H1 (cell line): ENCODE measurements at regions not wholly inside any gene's neighbourhood (a gene's known extent, or its start where the extent isn't known, plus 50 kb on each side); places are given as distances from the start of the nearest gene placed in this dataset.
A peak's percentile ranks its signal among the peaks of the same experiment; 100 is the strongest.

Experiments
- CTCF ChIA-PET: fragments of 300-600 bp; sonication (Branson Sonifier 250); formaldehyde crosslinking; loops from one replicate; lab custom pipeline; 2021; ENCODE audit not compliant: partially characterized antibody; lab: Charles Lee
- POLR2A ChIA-PET: fragments of 300-600 bp; sonication (Branson Sonifier 250); formaldehyde crosslinking; loops from one replicate; lab custom pipeline; 2021; ENCODE audit warnings: inconsistent platforms; ENCODE audit not compliant: partially characterized antibody; lab: Charles Lee
- DNase-seq, 2 experiments: peaks; one replicate each; pipeline versions ENCODE4 v3.0.0 to v3.0.0-alpha.2; 2010 to 2022; ENCODE audit warnings: low spot score in 2 of 2, low read depth in 1 of 2, mixed read lengths in 1 of 2
- FAIRE-seq: peaks from 2 replicates; lab custom pipeline; 2011; peaks lifted over from hg19 to GRCh38; lab: Jason Lieb, UNC
- H2AFZ ChIP-seq: 2 replicates; pipeline ENCODE4 v1.8.1; 2012; ENCODE audit warnings: low read length, inconsistent platforms
- H2AK5ac ChIP-seq: 2 replicates; pipeline ENCODE4 v1.6.1; 2013; ENCODE audit warnings: low read depth, low read length
- H2BK120ac ChIP-seq: replicated peaks from 2 replicates; pipeline ENCODE3; 2013; ENCODE audit warnings: low read depth, low read length, inconsistent platforms
- H2BK12ac ChIP-seq: 2 replicates; pipeline ENCODE4 v1.6.1; 2013; ENCODE audit warnings: low read depth, low read length
- H2BK15ac ChIP-seq: 2 replicates; pipeline ENCODE4 v1.6.1; 2013; ENCODE audit warnings: low read length
- H2BK20ac ChIP-seq: 2 replicates; pipeline ENCODE4 v1.6.1; 2013; ENCODE audit warnings: low read length
- H2BK5ac ChIP-seq: 2 replicates; pipeline ENCODE4 v1.6.1; 2013; ENCODE audit warnings: low read depth, low read length
- H3K14ac ChIP-seq: 2 replicates; pipeline ENCODE4 v1.6.1; 2013; ENCODE audit warnings: inconsistent platforms; ENCODE audit not compliant: insufficient read length
- H3K18ac ChIP-seq: 2 replicates; pipeline ENCODE4 v1.6.1; 2013; ENCODE audit warnings: low read length; ENCODE audit errors: extremely low read depth
- H3K23ac ChIP-seq: 2 replicates; pipeline ENCODE4 v1.6.1; 2013; ENCODE audit warnings: inconsistent platforms; ENCODE audit not compliant: insufficient read length
- H3K23me2 ChIP-seq: 2 replicates; pipeline ENCODE4 v1.6.1; 2013; ENCODE audit warnings: low read depth, low read length
- H3K27ac ChIP-seq: 2 replicates; pipeline ENCODE4 v1.6.1; 2011; ENCODE audit warnings: low read depth, low read length, inconsistent platforms
- H3K27me3 ChIP-seq, 4 experiments: replicated peaks in 1 of 4; 1 replicate in 1 of 4; 2 replicates in 3 of 4; pipeline versions ENCODE4 v1.6.1 to v1.8.1; 2011 to 2013; ENCODE audit warnings: low read length in 3 of 4, mild to moderate bottlenecking in 3 of 4, inconsistent platforms in 2 of 4, mixed read lengths in 2 of 4, moderate library complexity in 1 of 4; ENCODE audit not compliant: control insufficient read depth in 3 of 4, insufficient read depth in 3 of 4; ENCODE audit errors: extremely low read depth in 1 of 4
- H3K36me3 ChIP-seq, 4 experiments: 2 replicates each; pipeline versions ENCODE4 v1.6.1 to v1.8.1; 2011 to 2013; ENCODE audit warnings: mild to moderate bottlenecking in 4 of 4, low read length in 3 of 4, moderate library complexity in 2 of 4, control low read depth in 1 of 4, inconsistent platforms in 1 of 4; ENCODE audit not compliant: insufficient read depth in 4 of 4, control insufficient read depth in 2 of 4
- H3K4ac ChIP-seq: replicated peaks from 2 replicates; pipeline ENCODE3; 2013; ENCODE audit warnings: low read length, low read depth, mixed read lengths, inconsistent platforms; ENCODE audit not compliant: insufficient read length
- H3K4me1 ChIP-seq, 4 experiments: replicated peaks in 1 of 4; 1 replicate in 1 of 4; 2 replicates in 3 of 4; pipeline versions ENCODE4 v1.6.1 to v1.8.1; 2011 to 2013; ENCODE audit warnings: low read length in 3 of 4, inconsistent platforms in 2 of 4, mixed read lengths in 1 of 4; ENCODE audit not compliant: insufficient read depth in 4 of 4, control insufficient read depth in 3 of 4
- H3K4me2 ChIP-seq, 2 experiments: 2 replicates each; pipeline versions ENCODE4 v1.6.1 to v1.8.1; 2011 to 2013; ENCODE audit warnings: low read depth in 2 of 2, low read length in 2 of 2, control low read depth in 1 of 2, inconsistent platforms in 1 of 2, mild to moderate bottlenecking in 1 of 2; ENCODE audit not compliant: insufficient read depth in 1 of 2
- H3K4me3 ChIP-seq, 4 experiments: fragments of 200-600, 300-600 bp in 1 of 4; sonication (generic), shearing (Covaris generic), sonication (Bioruptor Twin) in 1 of 4; 2 replicates each; pipeline versions ENCODE4 v1.5.1 to v1.8.1; 2011 to 2016; ENCODE audit warnings: low read length in 4 of 4, low read depth in 3 of 4, control low read depth in 2 of 4, inconsistent platforms in 2 of 4, mild to moderate bottlenecking in 2 of 4, mixed read lengths in 1 of 4, moderate library complexity in 1 of 4; ENCODE audit not compliant: insufficient read depth in 2 of 4; ENCODE audit errors: extremely low read depth in 1 of 4
- H3K56ac ChIP-seq: replicated peaks from 2 replicates; pipeline ENCODE3; 2013; ENCODE audit warnings: low read depth, mild to moderate bottlenecking, mixed read lengths, low read length, inconsistent platforms; ENCODE audit not compliant: insufficient read length
- H3K79me1 ChIP-seq: 2 replicates; pipeline ENCODE4 v1.6.1; 2013; ENCODE audit warnings: low read depth, low read length, control low read depth
- H3K79me2 ChIP-seq, 2 experiments: 2 replicates each; pipeline versions ENCODE4 v1.6.1 to v1.8.1; 2012 to 2013; ENCODE audit warnings: low read length in 2 of 2, mild to moderate bottlenecking in 2 of 2, inconsistent platforms in 1 of 2; ENCODE audit not compliant: insufficient read depth in 2 of 2, control insufficient read depth in 1 of 2
- H3K9ac ChIP-seq, 4 experiments: replicated peaks in 1 of 4; 1 replicate in 1 of 4; 2 replicates in 3 of 4; pipeline versions ENCODE4 v1.6.1 to v1.8.1; 2011 to 2013; ENCODE audit warnings: low read depth in 3 of 4, low read length in 3 of 4, control low read depth in 2 of 4, mild to moderate bottlenecking in 2 of 4, moderate library complexity in 2 of 4, inconsistent platforms in 1 of 4; ENCODE audit errors: extremely low read depth in 1 of 4
- H3K9me3 ChIP-seq, 2 experiments: 2 replicates each; pipeline versions ENCODE4 v1.6.1 to v1.8.1; 2012 to 2013; ENCODE audit warnings: mild to moderate bottlenecking in 2 of 2, moderate library complexity in 2 of 2, control low read depth in 1 of 2, inconsistent platforms in 1 of 2, low read depth in 1 of 2, low read length in 1 of 2, mixed read lengths in 1 of 2; ENCODE audit not compliant: insufficient read depth in 2 of 2
- H4K20me1 ChIP-seq, 2 experiments: replicated peaks in 1 of 2; 2 replicates each; pipeline versions ENCODE3 to v1.8.1; 2011 to 2013; ENCODE audit warnings: inconsistent platforms in 2 of 2, low read length in 2 of 2, mild to moderate bottlenecking in 1 of 2; ENCODE audit not compliant: insufficient read depth in 2 of 2, control insufficient read depth in 1 of 2
- H4K5ac ChIP-seq: 2 replicates; pipeline ENCODE4 v1.6.1; 2013; ENCODE audit warnings: low read length, low read depth, mixed read lengths, inconsistent platforms; ENCODE audit not compliant: insufficient read length
- H4K8ac ChIP-seq: 2 replicates; pipeline ENCODE4 v1.8.0; 2013; ENCODE audit warnings: mild to moderate bottlenecking, moderate library complexity, low read length, inconsistent platforms; ENCODE audit not compliant: insufficient read depth; ENCODE audit errors: extremely low read depth
- H4K91ac ChIP-seq: replicated peaks from 2 replicates; pipeline ENCODE3; 2013; ENCODE audit warnings: low read length, mixed read lengths, inconsistent platforms; ENCODE audit not compliant: insufficient read length
- ATF3 ChIP-seq: IDR thresholded peaks from 2 replicates; pipeline ENCODE4 v1.6.1; 2011; ENCODE audit warnings: low read depth, mild to moderate bottlenecking, low read length; ENCODE audit not compliant: insufficient read depth
- CBX5 ChIP-seq: fragments of 300-800, 300-1000 bp; sonication (generic); IDR thresholded peaks from 2 replicates; pipeline ENCODE4 v1.7.1; 2016; ENCODE audit warnings: antibody characterized with exemption, low read length, low read depth
- CBX8 ChIP-seq: fragments of 300-800, 300-1000 bp; sonication (generic); IDR thresholded peaks from 2 replicates; pipeline ENCODE4 v1.7.1; 2016; ENCODE audit warnings: low read depth, low read length, borderline replicate concordance
- CTCF ChIP-seq, 3 experiments: IDR thresholded peaks; 1 replicate in 2 of 3; 2 replicates in 1 of 3; pipeline versions ENCODE4 v1.5.1 to v1.6.1; 2011; ENCODE audit warnings: low read length in 3 of 3, mild to moderate bottlenecking in 3 of 3, inconsistent platforms in 2 of 3, low read depth in 1 of 3, moderate library complexity in 1 of 3; ENCODE audit not compliant: insufficient read depth in 1 of 3; ENCODE audit errors: control extremely low read depth in 1 of 3
- GABPA ChIP-seq: IDR thresholded peaks from 2 replicates; pipeline ENCODE4 v1.6.1; 2011; ENCODE audit warnings: mild to moderate bottlenecking, low read length, moderate library complexity, borderline replicate concordance; ENCODE audit not compliant: insufficient read depth
- HDAC2 ChIP-seq, 2 experiments: fragments of 300-600 bp in 1 of 2; sonication (generic) in 1 of 2; IDR thresholded peaks; 2 replicates each; pipeline ENCODE4 v1.6.1; 2011 to 2012; ENCODE audit warnings: low read depth in 2 of 2, low read length in 2 of 2, mild to moderate bottlenecking in 2 of 2, moderate library complexity in 2 of 2, borderline replicate concordance in 1 of 2, inconsistent platforms in 1 of 2
- SAP30 ChIP-seq: fragments of 300-600 bp; sonication (generic); IDR thresholded peaks from 2 replicates; pipeline ENCODE4 v1.7.1; 2012; ENCODE audit warnings: low read length, moderate library complexity, mild to moderate bottlenecking, inconsistent platforms; ENCODE audit not compliant: insufficient read depth, insufficient replicate concordance
- SIRT6 ChIP-seq: IDR thresholded peaks from one replicate; pipeline ENCODE4 v1.7.1; 2012; ENCODE audit warnings: low read length, inconsistent platforms
- TBP ChIP-seq: IDR thresholded peaks from 2 replicates; pipeline ENCODE4 v1.6.1; 2011; ENCODE audit warnings: low read depth, low read length, improper control_type of control experiment
- TEAD4 ChIP-seq: IDR thresholded peaks from 2 replicates; pipeline ENCODE4 v1.6.1; 2012; ENCODE audit warnings: low read depth, low read length, inconsistent platforms, mixed read lengths
- WGBS, 2 experiments: shearing (Covaris generic) in 1 of 2; methylation state at CpG; one replicate each; pipeline versions ENCODE4 v1.1.6 to v1.1.7; 2013 to 2015; ENCODE audit warnings: low lambda C conversion rate in 2 of 2, mixed read lengths in 2 of 2, inconsistent platforms in 1 of 2, low coverage in 1 of 2, missing lambda C conversion rate in 1 of 2; ENCODE audit not compliant: insufficient replicate concordance in 2 of 2, insufficient coverage in 1 of 2, insufficient read length in 1 of 2; ENCODE audit errors: extremely low coverage in 1 of 2, missing lambda C conversion rate in 1 of 2; 5-methylcytosine and 5-hydroxymethylcytosine counted together

GRCh38 chr20:19956976-19957375 is 60.2 kb upstream of the NAA20 start:
- Histone ChIP-seq H3K23me2 (no peaks in the 10 kb centered on the region), H4K8ac (no peak overlapping the region), H3K56ac (no peak overlapping the region), H3K9ac (no peak overlapping the region), H3K27ac (no peak overlapping the region), H3K4me1 (peaks cover 3 to 10% (median 7%) of the 10 kb centered on the region in 4 experiments; a peak in 5 of 7 replicates), H3K4ac (no peak overlapping the region), H4K5ac (no peak overlapping the region), H3K18ac (no peak overlapping the region), H3K79me1 (no peaks in the 10 kb centered on the region), H3K27me3 (no peaks in the 10 kb centered on the region), H3K9me3 (no peaks in the 10 kb centered on the region), H3K79me2 (no peaks in the 10 kb centered on the region), H2BK120ac (no peak overlapping the region), H3K4me2 (no peak overlapping the region), H2AFZ (no peak overlapping the region), H4K91ac (no peak overlapping the region), H3K14ac (no peak overlapping the region), H3K4me3 (no peak overlapping the region), H2AK5ac (no peak overlapping the region), H3K36me3 (no peaks in the 10 kb centered on the region), H2BK20ac (no peak overlapping the region), H2BK5ac (no peak overlapping the region), H2BK15ac (0 out of 2 replicates have a peak overlapping the region, but pooled peaks have one; percentile 29), H4K20me1 (no peaks in the 10 kb centered on the region), H3K23ac (no peak overlapping the region), H2BK12ac (no peak overlapping the region)
- FAIRE-seq: no peak
- 98% methylated on average over 4 of the region's 4 CpGs; no CpG with 5 or more reads in 1 of the 2 experiments for WGBS, 2 experiments
- POLR2A ChIA-PET: no interaction called here
- DNase-seq: no peak
- CTCF ChIA-PET: no interaction called here
- no peak for TF ChIP-seq SIRT6
- no peak for TF ChIP-seq TEAD4
- TF ChIP-seq TBP: no peak
- TF ChIP-seq CTCF (IDR thresholded peaks at IDR 0.05; ENCODE audit: control extremely low read depth in 1 of 3, insufficient read depth in 1 of 3, low read depth in 1 of 3, low read length in 3 of 3): no peak
- TF ChIP-seq GABPA: no peak
- no peak for TF ChIP-seq CBX5
- TF ChIP-seq ATF3: no peak
- TF ChIP-seq CBX8: no peak
- TF ChIP-seq HDAC2 (IDR thresholded peaks at IDR 0.05; ENCODE audit: borderline replicate concordance in 1 of 2, low read depth in 2 of 2, low read length in 2 of 2): no peak
- no peak for TF ChIP-seq SAP30
